CD14-positive monocyte (primary cell): ENCODE measurements at regions not wholly inside any gene's neighbourhood (a gene's known extent, or its start where the extent isn't known, plus 50 kb on each side); places are given as distances from the start of the nearest gene placed in this dataset.

Experiments
- DNase-seq, 3 donors: peaks; one replicate each; pipeline ENCODE4 v3.0.0-alpha.2; 2011 to 2022
- H2AFZ ChIP-seq: 2 replicates; pipeline ENCODE4 v1.6.0; 2012; ENCODE audit warnings: mild to moderate bottlenecking, low read depth, low read length, inconsistent platforms; ENCODE audit not compliant: insufficient read depth, poor library complexity, severe bottlenecking
- H3K27ac ChIP-seq, 2 donors: 1 replicate in 1 of 2; 2 replicates in 1 of 2; pipeline ENCODE4 v1.5.1; 2012 to 2013; ENCODE audit warnings: low read length in 2 of 2, control low read depth in 1 of 2, inconsistent platforms in 1 of 2, low read depth in 1 of 2, mild to moderate bottlenecking in 1 of 2
- H3K27me3 ChIP-seq, 2 donors: one replicate each; pipeline versions ENCODE4 v1.6.0 to v1.6.1; 2011 to 2013; ENCODE audit warnings: low read length in 2 of 2; ENCODE audit not compliant: control insufficient read depth in 2 of 2, insufficient read depth in 2 of 2
- H3K36me3 ChIP-seq, 2 donors: replicated peaks in 1 of 2; 1 replicate in 1 of 2; 2 replicates in 1 of 2; pipeline versions ENCODE4 v1.5.1 to v1.6.1; 2012 to 2013; ENCODE audit warnings: low read length in 2 of 2, control low read depth in 1 of 2, inconsistent platforms in 1 of 2, mild to moderate bottlenecking in 1 of 2; ENCODE audit not compliant: insufficient read depth in 2 of 2, control insufficient read depth in 1 of 2
- H3K4me1 ChIP-seq, 2 donors: 1 replicate in 1 of 2; 2 replicates in 1 of 2; pipeline versions ENCODE4 v1.5.1 to v1.6.1; 2012 to 2013; ENCODE audit warnings: low read length in 2 of 2, control low read depth in 1 of 2, inconsistent platforms in 1 of 2, mild to moderate bottlenecking in 1 of 2, moderate library complexity in 1 of 2; ENCODE audit not compliant: insufficient read depth in 2 of 2, control insufficient read depth in 1 of 2
- H3K4me2 ChIP-seq: replicated peaks from 2 replicates; pipeline ENCODE3; 2012; ENCODE audit warnings: low read length, moderate library complexity, mild to moderate bottlenecking; ENCODE audit not compliant: poor library complexity, severe bottlenecking; ENCODE audit errors: extremely low read depth
- H3K4me3 ChIP-seq, 3 experiments: fragments of 200-600 bp in 1 of 3; sonication (generic) in 1 of 3; replicated peaks in 1 of 3; 1 replicate in 2 of 3; 2 replicates in 1 of 3; pipeline ENCODE4 v1.5.1; 2011 to 2013; ENCODE audit warnings: low read length in 3 of 3, mild to moderate bottlenecking in 3 of 3, control low read depth in 2 of 3, low read depth in 2 of 3, inconsistent platforms in 1 of 3, moderate library complexity in 1 of 3
- H3K79me2 ChIP-seq: 2 replicates; pipeline ENCODE4 v1.6.0; 2012; ENCODE audit warnings: mild to moderate bottlenecking, control low read depth, inconsistent platforms, low read length, moderate library complexity; ENCODE audit not compliant: insufficient read depth
- H3K9ac ChIP-seq: 2 replicates; pipeline ENCODE4 v1.6.0; 2017; ENCODE audit warnings: low read length, mild to moderate bottlenecking; ENCODE audit not compliant: insufficient read depth, poor library complexity, severe bottlenecking
- H3K9me3 ChIP-seq, 2 donors: replicated peaks in 1 of 2; 1 replicate in 1 of 2; 2 replicates in 1 of 2; pipeline versions ENCODE4 v1.5.1 to v1.6.1; 2012 to 2013; ENCODE audit warnings: low read length in 2 of 2, control low read depth in 1 of 2; ENCODE audit not compliant: control insufficient read depth in 1 of 2, insufficient read depth in 1 of 2
- H4K20me1 ChIP-seq: 2 replicates; pipeline ENCODE4 v1.6.0; 2012; ENCODE audit warnings: mild to moderate bottlenecking, low read length, control low read depth, moderate library complexity; ENCODE audit not compliant: insufficient read depth
- H3K27ac Mint-ChIP-seq, 7 donors: one replicate each; pipeline ENCODE4 v1.8.0; 2020; ENCODE audit warnings: mild to moderate bottlenecking in 7 of 7, mixed read lengths in 7 of 7, moderate library complexity in 6 of 7, inconsistent platforms in 2 of 7
- H3K27me3 Mint-ChIP-seq, 3 donors: one replicate each; pipeline ENCODE4 v1.8.0; 2021 to 2022; ENCODE audit warnings: low read depth in 3 of 3, mild to moderate bottlenecking in 3 of 3, mixed read lengths in 3 of 3, moderate library complexity in 3 of 3, inconsistent platforms in 1 of 3
- H3K36me3 Mint-ChIP-seq, 2 donors: one replicate each; pipeline ENCODE4 v1.8.0; 2020; ENCODE audit warnings: mixed read lengths in 2 of 2, inconsistent platforms in 1 of 2, mild to moderate bottlenecking in 1 of 2
- H3K4me1 Mint-ChIP-seq: one replicate; pipeline ENCODE4 v1.8.0; 2020; ENCODE audit warnings: mild to moderate bottlenecking, mixed read lengths
- H3K4me3 Mint-ChIP-seq, 2 donors: one replicate each; pipeline ENCODE4 v1.8.0; 2020; ENCODE audit warnings: mild to moderate bottlenecking in 2 of 2, mixed read lengths in 2 of 2, moderate library complexity in 1 of 2
- H3K9me3 Mint-ChIP-seq, 7 donors: one replicate each; pipeline ENCODE4 v1.8.0; 2020 to 2022; ENCODE audit warnings: mixed read lengths in 7 of 7, mild to moderate bottlenecking in 6 of 7, moderate library complexity in 6 of 7, inconsistent platforms in 2 of 7
- WGBS: methylation state at CpG from one replicate; pipeline ENCODE4 v1.1.5; 2013; ENCODE audit warnings: missing lambda C conversion rate; ENCODE audit not compliant: insufficient coverage; 5-methylcytosine and 5-hydroxymethylcytosine counted together
- intact Hi-C, 2 donors: fragments of 100-400 bp; cut with micrococcal nuclease; formaldehyde crosslinking; loops; one replicate each; pipeline versions ENCODE4 v1.15.0 to v1.15.1; 2023
- TF ChIP-seq, protein P1 (sequence below): fragments of 200-600 bp; IDR thresholded peaks from one replicate; pipeline ENCODE4 v1.8.0; 2022; ENCODE audit warnings: antibody characterized with exemption, mild to moderate bottlenecking

GRCh38 chr1:70737125-70737524 lies 310.5 kb downstream of the PTGER3 start:
- H3K9ac ChIP-seq, result no peak overlapping the region
- H4K20me1 ChIP-seq, result no peaks in the 10 kb centered on the region
- no peaks in the 10 kb centered on the region for H3K27me3 ChIP-seq
- H3K9me3 ChIP-seq, result no peaks in the 10 kb centered on the region
- intact Hi-C loops, result no loop called here
- Mint-ChIP-seq H3K4me1 (no peaks in the 10 kb centered on the region), H3K27ac (no peak overlapping the region), H3K4me3 (no peak overlapping the region), H3K27me3 (no peaks in the 10 kb centered on the region), H3K9me3 (peaks cover 0 to 7% (median 2%) of the 10 kb centered on the region in 7 donors), H3K36me3 (no peaks in the 10 kb centered on the region)
- DNase-seq, result no peak
- no CpG with 5 or more reads among the region's 1 CpG for WGBS
- no peaks in the 10 kb centered on the region for H3K4me1 ChIP-seq
- no peak overlapping the region for H3K4me3 ChIP-seq
- no peak overlapping the region for H3K27ac ChIP-seq
- no peak overlapping the region for H2AFZ ChIP-seq
- no peak overlapping the region for H3K4me2 ChIP-seq
- TF ChIP-seq, protein P1, sequence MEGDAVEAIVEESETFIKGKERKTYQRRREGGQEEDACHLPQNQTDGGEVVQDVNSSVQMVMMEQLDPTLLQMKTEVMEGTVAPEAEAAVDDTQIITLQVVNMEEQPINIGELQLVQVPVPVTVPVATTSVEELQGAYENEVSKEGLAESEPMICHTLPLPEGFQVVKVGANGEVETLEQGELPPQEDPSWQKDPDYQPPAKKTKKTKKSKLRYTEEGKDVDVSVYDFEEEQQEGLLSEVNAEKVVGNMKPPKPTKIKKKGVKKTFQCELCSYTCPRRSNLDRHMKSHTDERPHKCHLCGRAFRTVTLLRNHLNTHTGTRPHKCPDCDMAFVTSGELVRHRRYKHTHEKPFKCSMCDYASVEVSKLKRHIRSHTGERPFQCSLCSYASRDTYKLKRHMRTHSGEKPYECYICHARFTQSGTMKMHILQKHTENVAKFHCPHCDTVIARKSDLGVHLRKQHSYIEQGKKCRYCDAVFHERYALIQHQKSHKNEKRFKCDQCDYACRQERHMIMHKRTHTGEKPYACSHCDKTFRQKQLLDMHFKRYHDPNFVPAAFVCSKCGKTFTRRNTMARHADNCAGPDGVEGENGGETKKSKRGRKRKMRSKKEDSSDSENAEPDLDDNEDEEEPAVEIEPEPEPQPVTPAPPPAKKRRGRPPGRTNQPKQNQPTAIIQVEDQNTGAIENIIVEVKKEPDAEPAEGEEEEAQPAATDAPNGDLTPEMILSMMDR, result no peak
- no peaks in the 10 kb centered on the region for H3K36me3 ChIP-seq
- H3K79me2 ChIP-seq, result no peaks in the 10 kb centered on the region

- Histone ChIP-seq H2AFZ (no peak overlapping the region), H3K27me3 (no peaks in the 10 kb centered on the region), H3K9ac (no peak overlapping the region), H3K36me3 (no peaks in the 10 kb centered on the region), H4K20me1 (no peaks in the 10 kb centered on the region), H3K4me3 (no peak overlapping the region), H3K4me1 (no peaks in the 10 kb centered on the region), H3K79me2 (no peaks in the 10 kb centered on the region), H3K27ac (no peak overlapping the region), H3K9me3 (no peaks in the 10 kb centered on the region), H3K4me2 (no peak overlapping the region)
- Mint-ChIP-seq H3K4me1 (no peaks in the 10 kb centered on the region), H3K36me3 (no peaks in the 10 kb centered on the region), H3K9me3 (peaks cover 0 to 10% (median 2%) of the 10 kb centered on the region in 7 donors), H3K27ac (no peak overlapping the region), H3K4me3 (no peak overlapping the region), H3K27me3 (no peaks in the 10 kb centered on the region)
- DNase-seq, result no peak
- 71% methylated on average over 1 of the region's 3 CpGs for WGBS
- intact Hi-C loops, result no loop called here
- TF ChIP-seq, protein P1, result no peak
Measured at GRCh38 chr1:70738624-70739023, 309.0 kb downstream of the PTGER3 start.
